ENCODE measurements at regions not wholly inside any gene's neighbourhood (a gene's known extent, or its start where the extent isn't known, plus 50 kb on each side); places are given as distances from the start of the nearest gene placed in this dataset.

GRCh38 chr6:126461045-126461444 is 121.1 kb downstream of the CENPW start:
- Histone ChIP-seq H3K9me3 (ENCODE audit: insufficient read depth, low read depth, low read length) (no peaks in the 10 kb centered on the region), H3K9ac (ENCODE audit: low read depth, low read length) (no peak overlapping the region), H3K36me3 (ENCODE audit: insufficient read depth, low read length) (no peaks in the 10 kb centered on the region), H3K27me3 (ENCODE audit: insufficient read depth, low read length) (no peaks in the 10 kb centered on the region), H3K27ac (ENCODE audit: low read depth, low read length) (no peak overlapping the region), H3K4me3 (ENCODE audit: low read length) (no peak overlapping the region), H3K4me1 (ENCODE audit: insufficient read depth, low read length) (no peaks in the 10 kb centered on the region; the same call in 1 of the 2 replicates)
- WGBS = 94% methylated on average over 6 of the region's 6 CpGs

- WGBS = 82% methylated on average over 1 of the region's 1 CpG
- no peaks in the 10 kb centered on the region; the same call in 1 of the 2 replicates for H3K4me1 ChIP-seq (ENCODE audit: insufficient read depth, low read length)
- no peak overlapping the region for H3K27ac ChIP-seq (ENCODE audit: low read depth, low read length)
- no peak overlapping the region for H3K9ac ChIP-seq (ENCODE audit: low read depth, low read length)
- no peaks in the 10 kb centered on the region for H3K27me3 ChIP-seq (ENCODE audit: insufficient read depth, low read length)
- H3K36me3 ChIP-seq (ENCODE audit: insufficient read depth, low read length) = no peaks in the 10 kb centered on the region
- no peak overlapping the region for H3K4me3 ChIP-seq (ENCODE audit: low read length)
- peaks cover 5% of the 10 kb centered on the region; the same call in 1 of the 2 replicates for H3K9me3 ChIP-seq (ENCODE audit: insufficient read depth, low read depth, low read length)
Measured at GRCh38 chr6:126464245-126464644, 124.3 kb downstream of the CENPW start.

GRCh38 chr6:126475449-126475848 is 135.5 kb downstream of the CENPW start:
- no peaks in the 10 kb centered on the region for H3K4me1 ChIP-seq (ENCODE audit: insufficient read depth, low read length)
- 0 out of 2 replicates have a peak, but pooled peaks cover under 1% of the 10 kb centered on the region for H3K9me3 ChIP-seq (ENCODE audit: insufficient read depth, low read depth, low read length)
- H3K27ac ChIP-seq (ENCODE audit: low read depth, low read length) = no peak overlapping the region
- H3K4me3 ChIP-seq (ENCODE audit: low read length) = no peak overlapping the region
- no peak overlapping the region for H3K9ac ChIP-seq (ENCODE audit: low read depth, low read length)
- no peaks in the 10 kb centered on the region for H3K27me3 ChIP-seq (ENCODE audit: insufficient read depth, low read length)
- H3K36me3 ChIP-seq (ENCODE audit: insufficient read depth, low read length) = no peaks in the 10 kb centered on the region

GRCh38 chr6:126477678-126478077 is 137.8 kb downstream of the CENPW start:
- 93% methylated on average over 1 of the region's 1 CpG for WGBS

GRCh38 chr6:126480268-126480667 is 140.4 kb downstream of the CENPW start:
- H3K27me3 ChIP-seq (ENCODE audit: insufficient read depth, low read length) = no peaks in the 10 kb centered on the region
- H3K4me1 ChIP-seq (ENCODE audit: insufficient read depth, low read length) = no peaks in the 10 kb centered on the region
- H3K27ac ChIP-seq (ENCODE audit: low read depth, low read length) = no peak overlapping the region
- no peaks in the 10 kb centered on the region for H3K9me3 ChIP-seq (ENCODE audit: insufficient read depth, low read depth, low read length)
- H3K36me3 ChIP-seq (ENCODE audit: insufficient read depth, low read length) = no peaks in the 10 kb centered on the region
- WGBS = 100% methylated on average over 1 of the region's 2 CpGs
- H3K9ac ChIP-seq (ENCODE audit: low read depth, low read length) = no peak overlapping the region
- no peak overlapping the region for H3K4me3 ChIP-seq (ENCODE audit: low read length)

More at GRCh38 chr6:126477678-126478077, 137.8 kb downstream of the CENPW start:
- H3K4me3 ChIP-seq (ENCODE audit: low read length) = no peak overlapping the region
- no peaks in the 10 kb centered on the region for H3K27me3 ChIP-seq (ENCODE audit: insufficient read depth, low read length)
- no peaks in the 10 kb centered on the region for H3K9me3 ChIP-seq (ENCODE audit: insufficient read depth, low read depth, low read length)
- no peaks in the 10 kb centered on the region for H3K4me1 ChIP-seq (ENCODE audit: insufficient read depth, low read length)
- no peaks in the 10 kb centered on the region for H3K36me3 ChIP-seq (ENCODE audit: insufficient read depth, low read length)
- no peak overlapping the region for H3K9ac ChIP-seq (ENCODE audit: low read depth, low read length)
- no peak overlapping the region for H3K27ac ChIP-seq (ENCODE audit: low read depth, low read length)

GRCh38 chr6:126481319-126481718 is 141.4 kb downstream of the CENPW start:
- WGBS = 90% methylated on average over 1 of the region's 1 CpG
- H3K9ac ChIP-seq (ENCODE audit: low read depth, low read length) = no peak overlapping the region
- no peaks in the 10 kb centered on the region for H3K9me3 ChIP-seq (ENCODE audit: insufficient read depth, low read depth, low read length)
- no peaks in the 10 kb centered on the region for H3K36me3 ChIP-seq (ENCODE audit: insufficient read depth, low read length)
- no peaks in the 10 kb centered on the region for H3K4me1 ChIP-seq (ENCODE audit: insufficient read depth, low read length)
- no peak overlapping the region for H3K4me3 ChIP-seq (ENCODE audit: low read length)
- H3K27me3 ChIP-seq (ENCODE audit: insufficient read depth, low read length) = no peaks in the 10 kb centered on the region
- no peak overlapping the region for H3K27ac ChIP-seq (ENCODE audit: low read depth, low read length)

GRCh38 chr6:126504792-126505191 is 164.9 kb downstream of the CENPW start:
- no peak overlapping the region for H3K9ac ChIP-seq (ENCODE audit: low read depth, low read length)
- no peak overlapping the region for H3K27ac ChIP-seq (ENCODE audit: low read depth, low read length)
- H3K27me3 ChIP-seq (ENCODE audit: insufficient read depth, low read length) = no peaks in the 10 kb centered on the region
- WGBS = 97% methylated on average over 8 of the region's 9 CpGs
- H3K4me1 ChIP-seq (ENCODE audit: insufficient read depth, low read length) = no peaks in the 10 kb centered on the region
- no peaks in the 10 kb centered on the region for H3K36me3 ChIP-seq (ENCODE audit: insufficient read depth, low read length)
- H3K9me3 ChIP-seq (ENCODE audit: insufficient read depth, low read depth, low read length) = peaks cover 3% of the 10 kb centered on the region; the same call in 1 of the 2 replicates
- H3K4me3 ChIP-seq (ENCODE audit: low read length) = no peak overlapping the region

GRCh38 chr6:126513198-126513597 is 173.3 kb downstream of the CENPW start:
- no peaks in the 10 kb centered on the region; the same call in 1 of the 2 replicates for H3K9me3 ChIP-seq (ENCODE audit: insufficient read depth, low read depth, low read length)
- no peak overlapping the region for H3K4me3 ChIP-seq (ENCODE audit: low read length)
- no peaks in the 10 kb centered on the region for H3K36me3 ChIP-seq (ENCODE audit: insufficient read depth, low read length)
- 90% methylated on average over 1 of the region's 1 CpG for WGBS
- H3K27me3 ChIP-seq (ENCODE audit: insufficient read depth, low read length) = no peaks in the 10 kb centered on the region
- no peak overlapping the region for H3K9ac ChIP-seq (ENCODE audit: low read depth, low read length)
- H3K4me1 ChIP-seq (ENCODE audit: insufficient read depth, low read length) = no peaks in the 10 kb centered on the region
- no peak overlapping the region for H3K27ac ChIP-seq (ENCODE audit: low read depth, low read length)

- Histone ChIP-seq H3K9me3 (ENCODE audit: insufficient read depth, low read depth, low read length) (no peaks in the 10 kb centered on the region), H3K4me1 (ENCODE audit: insufficient read depth, low read length) (no peaks in the 10 kb centered on the region), H3K27ac (ENCODE audit: low read depth, low read length) (no peak overlapping the region), H3K9ac (ENCODE audit: low read depth, low read length) (no peak overlapping the region), H3K27me3 (ENCODE audit: insufficient read depth, low read length) (no peaks in the 10 kb centered on the region), H3K4me3 (ENCODE audit: low read length) (no peak overlapping the region), H3K36me3 (ENCODE audit: insufficient read depth, low read length) (no peaks in the 10 kb centered on the region)
- WGBS = 97% methylated on average over 1 of the region's 1 CpG
Measured at GRCh38 chr6:126516411-126516810, 176.5 kb downstream of the CENPW start.

- H3K9me3 ChIP-seq (ENCODE audit: insufficient read depth, low read depth, low read length) = no peaks in the 10 kb centered on the region
- no peak overlapping the region for H3K4me3 ChIP-seq (ENCODE audit: low read length)
- peaks cover 15% of the 10 kb centered on the region; the same call in 1 of the 2 replicates for H3K4me1 ChIP-seq (ENCODE audit: insufficient read depth, low read length)
- no peaks in the 10 kb centered on the region for H3K27me3 ChIP-seq (ENCODE audit: insufficient read depth, low read length)
- H3K9ac ChIP-seq (ENCODE audit: low read depth, low read length) = no peak overlapping the region
- H3K36me3 ChIP-seq (ENCODE audit: insufficient read depth, low read length) = no peaks in the 10 kb centered on the region
- no peak overlapping the region for H3K27ac ChIP-seq (ENCODE audit: low read depth, low read length)
- 88% methylated on average over 1 of the region's 2 CpGs for WGBS
Measured at GRCh38 chr6:126524811-126525326, 185.0 kb downstream of the CENPW start.

- Histone ChIP-seq H3K9me3 (ENCODE audit: insufficient read depth, low read depth, low read length) (no peaks in the 10 kb centered on the region), H3K27me3 (ENCODE audit: insufficient read depth, low read length) (no peaks in the 10 kb centered on the region), H3K4me3 (ENCODE audit: low read length) (no peak overlapping the region), H3K36me3 (ENCODE audit: insufficient read depth, low read length) (no peaks in the 10 kb centered on the region), H3K4me1 (ENCODE audit: insufficient read depth, low read length) (peaks cover 15% of the 10 kb centered on the region; the same call in 1 of the 2 replicates), H3K9ac (ENCODE audit: low read depth, low read length) (no peak overlapping the region; the same call in 1 of the 2 replicates), H3K27ac (ENCODE audit: low read depth, low read length) (peak overlapping the region; percentile 22; the same call in 1 of the 2 replicates)
- WGBS = no CpG with 5 or more reads among the region's 2 CpGs
Measured at GRCh38 chr6:126526547-126526946, 186.6 kb downstream of the CENPW start.

Measured in HUES64 (cell line).